ENCODE measurements at regions not wholly inside any gene's neighbourhood (a gene's known extent, or its start where the extent isn't known, plus 50 kb on each side); places are given as distances from the start of the nearest gene placed in this dataset.
A peak's percentile ranks its signal among the peaks of the same experiment; 100 is the strongest.

DNA sequence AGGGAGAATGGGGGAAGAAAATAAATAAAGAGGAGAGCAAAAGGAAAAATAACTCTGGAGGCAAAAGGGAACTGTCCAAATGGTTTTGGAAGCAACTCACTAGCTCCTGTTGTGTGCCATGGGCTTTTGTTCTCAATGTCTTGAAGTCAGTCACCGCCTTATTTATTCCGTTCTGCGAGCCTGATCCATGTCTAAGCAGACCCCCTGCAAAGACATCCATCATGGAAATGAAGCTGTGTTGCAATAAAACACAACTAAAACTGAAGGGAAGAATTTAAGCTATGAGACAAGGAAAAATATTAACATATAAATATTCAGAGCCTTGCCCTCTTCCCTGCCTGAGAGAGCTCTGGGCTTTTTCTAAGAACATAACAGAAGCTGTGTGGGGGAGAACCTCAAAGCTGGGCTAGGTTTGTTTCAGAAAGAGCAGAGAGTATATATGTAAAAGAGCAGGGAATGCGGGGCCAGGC is 373.2 kb upstream of the CNR1 start:
- CTCF ChIA-PET: no interaction called here
- no TSS peak for BruUV-seq (replicated peaks)
- peaks cover 26% of the 10 kb centered on the region for H3K27me3 Mint-ChIP-seq (ENCODE audit: insufficient read depth, unreplicated experiment)
- H3K4me3 Mint-ChIP-seq (ENCODE audit: unreplicated experiment): no peak overlapping the region
- no peak overlapping the region for H3K27ac Mint-ChIP-seq (ENCODE audit: unreplicated experiment)
- Histone ChIP-seq H3K4me1 (no peaks in the 10 kb centered on the region), H3K4me3 (ENCODE audit: low read depth, low read length) (no peak overlapping the region), H3K36me3 (ENCODE audit: control insufficient read depth, insufficient read depth, low read length) (no peaks in the 10 kb centered on the region), H3K9me3 (no peaks in the 10 kb centered on the region), H3K27me3 (replicated peaks; ENCODE audit: control insufficient read depth, insufficient read depth, low read length) (no peaks in the 10 kb centered on the region)
- TF ChIP-seq, protein P1, sequence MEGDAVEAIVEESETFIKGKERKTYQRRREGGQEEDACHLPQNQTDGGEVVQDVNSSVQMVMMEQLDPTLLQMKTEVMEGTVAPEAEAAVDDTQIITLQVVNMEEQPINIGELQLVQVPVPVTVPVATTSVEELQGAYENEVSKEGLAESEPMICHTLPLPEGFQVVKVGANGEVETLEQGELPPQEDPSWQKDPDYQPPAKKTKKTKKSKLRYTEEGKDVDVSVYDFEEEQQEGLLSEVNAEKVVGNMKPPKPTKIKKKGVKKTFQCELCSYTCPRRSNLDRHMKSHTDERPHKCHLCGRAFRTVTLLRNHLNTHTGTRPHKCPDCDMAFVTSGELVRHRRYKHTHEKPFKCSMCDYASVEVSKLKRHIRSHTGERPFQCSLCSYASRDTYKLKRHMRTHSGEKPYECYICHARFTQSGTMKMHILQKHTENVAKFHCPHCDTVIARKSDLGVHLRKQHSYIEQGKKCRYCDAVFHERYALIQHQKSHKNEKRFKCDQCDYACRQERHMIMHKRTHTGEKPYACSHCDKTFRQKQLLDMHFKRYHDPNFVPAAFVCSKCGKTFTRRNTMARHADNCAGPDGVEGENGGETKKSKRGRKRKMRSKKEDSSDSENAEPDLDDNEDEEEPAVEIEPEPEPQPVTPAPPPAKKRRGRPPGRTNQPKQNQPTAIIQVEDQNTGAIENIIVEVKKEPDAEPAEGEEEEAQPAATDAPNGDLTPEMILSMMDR (IDR thresholded peaks at IDR 0.05; ENCODE audit: insufficient read depth in 1 of 2, low read depth in 1 of 2, low read length in 1 of 2, severe bottlenecking in 1 of 2, unreplicated experiment in 1 of 2): no peak
- no peaks in the 10 kb centered on the region for H3K4me1 Mint-ChIP-seq (ENCODE audit: low read depth, unreplicated experiment)
- DNase-seq: no peak
- no peaks in the 10 kb centered on the region for H3K9me3 Mint-ChIP-seq (ENCODE audit: unreplicated experiment)
- intact Hi-C loops (cut with micrococcal nuclease; ENCODE audit: unreplicated experiment): no loop called here
- no peaks in the 10 kb centered on the region for H3K36me3 Mint-ChIP-seq (ENCODE audit: insufficient read depth, unreplicated experiment)
- POLR2A ChIA-PET: no interaction called here

GRCh38 chr6:88538840-88539239 is 372.7 kb upstream of the CNR1 start:
- TF ChIP-seq, protein P1 (IDR thresholded peaks at IDR 0.05; ENCODE audit: insufficient read depth in 1 of 2, low read depth in 1 of 2, low read length in 1 of 2, severe bottlenecking in 1 of 2, unreplicated experiment in 1 of 2): no peak
- H3K27me3 Mint-ChIP-seq (ENCODE audit: insufficient read depth, unreplicated experiment): peaks cover 29% of the 10 kb centered on the region
- Histone ChIP-seq H3K4me1 (no peaks in the 10 kb centered on the region), H3K9me3 (no peaks in the 10 kb centered on the region), H3K4me3 (ENCODE audit: low read depth, low read length) (no peak overlapping the region), H3K36me3 (ENCODE audit: control insufficient read depth, insufficient read depth, low read length) (no peaks in the 10 kb centered on the region), H3K27me3 (replicated peaks; ENCODE audit: control insufficient read depth, insufficient read depth, low read length) (no peaks in the 10 kb centered on the region)
- no TSS peak for BruUV-seq (replicated peaks)
- no peaks in the 10 kb centered on the region for H3K4me1 Mint-ChIP-seq (ENCODE audit: low read depth, unreplicated experiment)
- intact Hi-C loops (cut with micrococcal nuclease; ENCODE audit: unreplicated experiment): no loop called here
- DNase-seq: no peak
- H3K9me3 Mint-ChIP-seq (ENCODE audit: unreplicated experiment): no peaks in the 10 kb centered on the region
- H3K4me3 Mint-ChIP-seq (ENCODE audit: unreplicated experiment): no peak overlapping the region
- ChIA-PET CTCF (no interaction called here), POLR2A (no interaction called here)
- no peak overlapping the region for H3K27ac Mint-ChIP-seq (ENCODE audit: unreplicated experiment)
- no peaks in the 10 kb centered on the region for H3K36me3 Mint-ChIP-seq (ENCODE audit: insufficient read depth, unreplicated experiment)

GRCh38 chr6:88538130-88538706 is 372.1 kb upstream of the CNR1 start:
- no peak overlapping the region for H3K4me3 Mint-ChIP-seq (ENCODE audit: unreplicated experiment)
- H3K9me3 Mint-ChIP-seq (ENCODE audit: unreplicated experiment): no peaks in the 10 kb centered on the region
- Histone ChIP-seq H3K4me3 (ENCODE audit: low read depth, low read length) (no peak overlapping the region), H3K27me3 (replicated peaks; ENCODE audit: control insufficient read depth, insufficient read depth, low read length) (no peaks in the 10 kb centered on the region), H3K9me3 (no peaks in the 10 kb centered on the region), H3K36me3 (ENCODE audit: control insufficient read depth, insufficient read depth, low read length) (no peaks in the 10 kb centered on the region), H3K4me1 (no peaks in the 10 kb centered on the region)
- H3K27me3 Mint-ChIP-seq (ENCODE audit: insufficient read depth, unreplicated experiment): peaks cover 25% of the 10 kb centered on the region
- TF ChIP-seq, protein P1 (IDR thresholded peaks at IDR 0.05; ENCODE audit: insufficient read depth in 1 of 2, low read depth in 1 of 2, low read length in 1 of 2, severe bottlenecking in 1 of 2, unreplicated experiment in 1 of 2): no peak
- ChIA-PET CTCF (no interaction called here), POLR2A (no interaction called here)
- DNase-seq: peak in 1 of 2 experiments; percentile 37
- no TSS peak for BruUV-seq (replicated peaks)
- no peaks in the 10 kb centered on the region for H3K4me1 Mint-ChIP-seq (ENCODE audit: low read depth, unreplicated experiment)
- H3K27ac Mint-ChIP-seq (ENCODE audit: unreplicated experiment): no peak overlapping the region
- H3K36me3 Mint-ChIP-seq (ENCODE audit: insufficient read depth, unreplicated experiment): no peaks in the 10 kb centered on the region
- intact Hi-C loops (cut with micrococcal nuclease; ENCODE audit: unreplicated experiment): no loop called here
